Esophagus (tissue), 2 donors: ENCODE measurements at regions not wholly inside any gene's neighbourhood (a gene's known extent, or its start where the extent isn't known, plus 50 kb on each side); places are given as distances from the start of the nearest gene placed in this dataset.
"Not testable (repeated sequence)": the region's sequence is repeated elsewhere in the genome, so short reads cannot be mapped to it uniquely, and the experiment has no call there.

Experiments used
- H3K27ac ChIP-seq, 2 donors: one replicate each; pipeline ENCODE4 v1.5.1; 2013; ENCODE audit warnings: low read depth in 2 of 2, mild to moderate bottlenecking in 2 of 2, inconsistent platforms in 1 of 2, low read length in 1 of 2, moderate library complexity in 1 of 2
- H3K27me3 ChIP-seq, 2 donors: one replicate each; pipeline ENCODE4 v1.6.1; 2013; ENCODE audit warnings: low read length in 2 of 2, control low read depth in 1 of 2, mild to moderate bottlenecking in 1 of 2; ENCODE audit not compliant: insufficient read depth in 2 of 2, control insufficient read depth in 1 of 2
- H3K36me3 ChIP-seq, 2 donors: one replicate each; pipeline ENCODE4 v1.6.1; 2013; ENCODE audit warnings: low read length in 1 of 2; ENCODE audit not compliant: control insufficient read depth in 2 of 2, insufficient read depth in 2 of 2
- H3K4me1 ChIP-seq, 2 donors: one replicate each; pipeline ENCODE4 v1.6.1; 2013; ENCODE audit warnings: low read length in 1 of 2; ENCODE audit not compliant: control insufficient read depth in 2 of 2, insufficient read depth in 2 of 2
- H3K4me3 ChIP-seq, 2 donors: one replicate each; pipeline ENCODE4 v1.5.1; 2013; ENCODE audit warnings: low read length in 2 of 2, mild to moderate bottlenecking in 2 of 2, low read depth in 1 of 2, moderate library complexity in 1 of 2
- H3K9me3 ChIP-seq, 2 donors: one replicate each; pipeline ENCODE4 v1.6.1; 2013; ENCODE audit warnings: mild to moderate bottlenecking in 2 of 2, low read depth in 1 of 2, low read length in 1 of 2, moderate library complexity in 1 of 2; ENCODE audit not compliant: control insufficient read depth in 2 of 2, insufficient read depth in 1 of 2
- WGBS, 2 donors: extraction: QIAGEN DNeasy Blood & Tissue Kit; methylation state at CpG; one replicate each; pipeline ENCODE4 v1.1.7; 2013; 5-methylcytosine and 5-hydroxymethylcytosine counted together
- donor health status: healthy with polysubstance abuse.
- donor health status: Bipolar disorder and iron deficiency.

DNA sequence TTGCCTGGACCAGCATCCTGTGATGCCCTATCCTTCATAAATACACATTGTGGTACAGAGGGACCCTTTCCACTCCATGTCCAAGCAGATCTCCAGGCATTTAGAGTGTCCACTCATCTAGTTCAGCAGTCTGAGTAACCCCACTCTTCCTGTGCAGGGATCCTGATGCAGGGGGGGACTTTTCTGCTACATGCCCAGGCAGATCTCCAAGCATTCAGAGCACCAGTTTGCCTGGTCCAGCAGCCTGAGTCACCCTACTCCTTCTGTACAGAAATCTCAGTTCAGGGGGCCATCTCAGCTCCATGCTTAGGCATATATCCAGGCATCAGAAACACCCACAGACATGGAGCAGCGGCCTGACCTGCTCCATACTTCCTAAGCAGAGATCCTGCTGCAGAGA, 1089.8 kb downstream of the FAT4 start:
- Histone ChIP-seq H3K4me3 (no peak overlapping the region), H3K4me1 (no peaks in the 10 kb centered on the region), H3K27me3 (no peaks in the 10 kb centered on the region), H3K9me3 (no peaks in the 10 kb centered on the region), H3K27ac (no peak overlapping the region), H3K36me3 (no peaks in the 10 kb centered on the region)
- 63 to 69% methylated on average over 1 of the region's 1 CpG for WGBS, 2 donors

DNA sequence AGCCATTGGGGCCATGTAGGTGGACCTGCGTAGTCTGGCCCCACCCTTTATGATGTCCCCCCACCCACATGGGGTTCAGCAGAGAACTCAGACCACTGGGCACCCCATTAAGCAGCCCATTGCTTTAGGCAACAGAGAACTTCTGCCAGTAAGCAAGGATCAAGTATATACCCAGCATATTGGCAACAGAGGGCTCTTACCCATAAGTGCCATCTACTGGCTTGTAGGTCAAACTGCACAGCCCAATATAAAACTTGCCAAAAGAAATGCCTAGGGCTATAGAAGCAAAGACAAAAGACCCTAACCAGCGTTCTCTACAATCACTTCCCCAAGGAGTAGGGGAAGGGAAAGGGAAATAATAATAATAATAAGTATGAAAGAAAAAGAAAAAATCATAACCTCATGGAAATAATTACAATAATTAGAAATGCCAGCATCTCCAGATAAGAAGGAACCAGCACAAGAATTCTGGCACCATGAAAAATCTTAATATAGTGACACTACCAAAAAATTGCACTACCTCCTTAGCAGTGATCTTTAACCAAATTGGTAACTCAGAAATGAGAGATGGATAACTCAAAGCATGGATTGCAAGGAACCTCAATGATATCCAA, 1090.7 kb downstream of the FAT4 start:
- WGBS, 2 donors, result 55 to 65% methylated on average over 2 of the region's 2 CpGs
- H3K27me3 ChIP-seq, result no peaks in the 10 kb centered on the region
- no peak overlapping the region for H3K4me3 ChIP-seq
- no peaks in the 10 kb centered on the region for H3K36me3 ChIP-seq
- H3K27ac ChIP-seq, result no peak overlapping the region
- H3K9me3 ChIP-seq, result no peaks in the 10 kb centered on the region
- H3K4me1 ChIP-seq, result no peaks in the 10 kb centered on the region

DNA sequence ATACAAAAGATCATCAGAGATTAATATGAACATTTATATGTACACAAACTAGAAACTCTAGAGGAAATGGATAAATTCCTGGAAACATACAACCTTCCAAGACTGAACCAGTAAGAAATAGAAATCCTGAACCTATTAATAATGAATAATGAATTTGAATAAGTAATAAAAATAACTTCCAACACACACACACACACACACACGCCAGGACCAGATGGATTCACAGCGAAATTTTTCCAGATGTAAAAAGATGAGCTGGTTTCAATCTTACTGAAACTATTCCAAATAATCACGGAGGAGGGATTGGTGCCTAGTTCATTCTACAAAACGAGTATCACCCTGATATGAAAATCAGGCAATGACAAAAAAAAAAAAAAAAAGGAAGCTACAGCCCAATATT, 1095.0 kb downstream of the FAT4 start:
- Histone ChIP-seq H3K4me1 (no peaks in the 10 kb centered on the region), H3K36me3 (no peaks in the 10 kb centered on the region), H3K4me3 (no peak overlapping the region), H3K9me3 (no peaks in the 10 kb centered on the region), H3K27ac (no peak overlapping the region), H3K27me3 (no peaks in the 10 kb centered on the region)
- 72 to 73% methylated on average over 4 of the region's 4 CpGs for WGBS, 2 donors

DNA sequence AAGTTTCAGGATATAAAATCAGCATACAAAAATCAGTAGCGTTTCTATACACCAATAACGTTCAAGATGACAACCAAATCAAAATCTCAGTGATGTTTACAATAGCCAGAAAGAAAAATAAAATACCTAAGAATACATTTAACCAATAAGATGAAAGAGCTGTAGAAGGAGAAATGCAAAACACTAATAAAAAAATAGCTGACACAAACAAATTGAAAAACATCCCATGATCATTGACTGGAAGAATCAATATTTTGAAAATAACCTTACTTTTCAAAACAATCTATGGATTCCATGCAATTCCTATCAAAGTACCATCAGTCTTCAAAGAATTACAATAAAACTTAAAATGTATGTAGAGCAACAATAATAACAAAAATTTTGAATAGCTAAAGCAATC, 1096.3 kb downstream of the FAT4 start:
- H3K27me3 ChIP-seq, result no peaks in the 10 kb centered on the region
- H3K4me3 ChIP-seq, result no peak overlapping the region
- H3K36me3 ChIP-seq, result no peaks in the 10 kb centered on the region
- WGBS, 2 donors, result 78 to 82% methylated on average over 2 of the region's 2 CpGs
- no peaks in the 10 kb centered on the region for H3K4me1 ChIP-seq
- H3K27ac ChIP-seq, result no peak overlapping the region
- H3K9me3 ChIP-seq, result no peaks in the 10 kb centered on the region

DNA sequence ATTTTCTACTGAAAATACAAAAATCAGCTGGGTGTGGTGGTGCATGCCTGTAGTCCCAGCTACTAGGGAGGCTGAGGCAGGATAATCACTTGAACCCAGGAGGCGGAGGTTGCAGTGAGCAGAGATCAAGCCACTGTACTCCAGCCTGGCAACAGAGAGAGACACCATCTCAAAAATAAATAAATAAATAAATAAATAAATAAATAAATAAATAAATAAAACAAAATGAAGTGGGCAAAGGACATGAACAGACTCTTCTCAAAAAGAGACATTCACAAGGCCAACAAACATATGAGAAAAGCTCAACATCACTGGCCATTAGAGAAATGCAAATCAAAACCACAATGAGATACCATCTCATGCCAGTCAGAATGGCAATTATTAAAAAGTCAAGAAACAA, 1097.6 kb downstream of the FAT4 start:
- not testable (repeated sequence) for H3K4me3 ChIP-seq, H3K4me1 ChIP-seq, H3K27ac ChIP-seq, H3K36me3 ChIP-seq, H3K9me3 ChIP-seq, H3K27me3 ChIP-seq
- 95 to 100% methylated on average over 1 of the region's 1 CpG for WGBS, 2 donors

DNA sequence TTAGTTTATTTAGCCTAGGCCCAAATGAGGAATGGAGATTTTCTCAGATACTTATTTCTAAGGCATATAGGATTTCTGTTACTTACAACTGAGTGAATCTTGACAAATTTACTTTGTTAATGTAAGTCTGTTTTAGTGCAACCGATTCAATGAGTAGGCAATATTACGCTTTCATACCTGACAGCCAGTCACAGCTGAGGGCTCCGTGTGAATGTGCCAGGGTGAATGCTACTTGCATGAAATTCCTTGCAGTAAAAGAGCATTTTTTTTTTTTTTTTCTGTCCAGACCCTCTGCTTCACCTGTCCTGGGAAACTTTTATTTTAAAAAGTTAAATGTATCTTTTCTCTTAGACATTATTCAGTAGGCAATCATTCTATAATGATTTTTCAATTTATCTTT, 1100.0 kb downstream of the FAT4 start:
- H3K36me3 ChIP-seq, result no peaks in the 10 kb centered on the region
- no peak overlapping the region for H3K27ac ChIP-seq
- no peaks in the 10 kb centered on the region for H3K9me3 ChIP-seq
- no peaks in the 10 kb centered on the region for H3K27me3 ChIP-seq
- WGBS, 2 donors, result 64 to 73% methylated on average over 3 of the region's 3 CpGs
- no peaks in the 10 kb centered on the region for H3K4me1 ChIP-seq
- no peak overlapping the region for H3K4me3 ChIP-seq

DNA sequence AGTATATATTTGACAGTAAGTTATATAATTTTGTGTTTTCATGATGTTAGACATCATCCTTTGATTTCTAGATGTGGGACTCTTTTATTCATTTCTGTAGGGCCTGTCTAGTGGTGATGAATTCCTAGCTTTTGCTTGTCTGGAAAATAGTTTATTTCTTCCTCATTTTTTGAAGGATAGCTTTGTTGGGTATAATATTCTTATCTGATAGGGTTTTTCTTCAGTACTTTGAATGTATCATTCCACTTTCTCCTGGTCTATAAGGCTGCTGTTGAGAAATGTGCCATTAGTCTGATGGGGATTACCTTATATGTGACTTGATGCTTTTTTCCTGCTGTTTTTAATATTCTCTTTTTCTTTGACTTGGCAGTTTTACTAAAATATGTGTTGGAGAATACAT, 1104.5 kb downstream of the FAT4 start:
- H3K27ac ChIP-seq, result no peak overlapping the region
- no peaks in the 10 kb centered on the region for H3K36me3 ChIP-seq
- H3K27me3 ChIP-seq, result no peaks in the 10 kb centered on the region
- H3K9me3 ChIP-seq, result peaks cover 7% of the 10 kb centered on the region in 2 donors
- H3K4me1 ChIP-seq, result no peaks in the 10 kb centered on the region
- H3K4me3 ChIP-seq, result no peak overlapping the region

DNA sequence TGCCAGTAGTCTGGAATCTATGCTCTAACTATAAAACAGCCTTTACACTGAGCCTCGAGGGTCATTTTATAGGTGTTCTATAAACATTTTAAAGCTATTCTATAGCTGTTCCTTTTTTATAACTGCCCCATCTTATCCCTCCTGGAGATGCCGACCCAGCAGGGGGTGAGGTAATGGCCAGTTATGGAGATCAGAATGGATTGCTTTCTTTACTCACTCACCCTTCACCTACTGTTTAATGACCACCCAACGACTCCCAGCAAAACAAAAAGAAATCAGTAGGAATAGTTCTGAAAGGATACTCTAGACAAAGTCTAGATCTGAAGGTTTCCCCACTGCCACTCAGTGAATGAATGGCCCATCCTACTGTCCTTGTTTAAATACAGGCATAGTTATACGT, 1113.1 kb downstream of the FAT4 start:
- H3K4me1 ChIP-seq, result no peaks in the 10 kb centered on the region
- no peaks in the 10 kb centered on the region for H3K27me3 ChIP-seq
- no peak overlapping the region for H3K27ac ChIP-seq
- no peaks in the 10 kb centered on the region for H3K36me3 ChIP-seq
- WGBS, 2 donors, result 69 to 73% methylated on average over 4 of the region's 4 CpGs
- H3K9me3 ChIP-seq, result no peaks in the 10 kb centered on the region
- H3K4me3 ChIP-seq, result no peak overlapping the region

DNA sequence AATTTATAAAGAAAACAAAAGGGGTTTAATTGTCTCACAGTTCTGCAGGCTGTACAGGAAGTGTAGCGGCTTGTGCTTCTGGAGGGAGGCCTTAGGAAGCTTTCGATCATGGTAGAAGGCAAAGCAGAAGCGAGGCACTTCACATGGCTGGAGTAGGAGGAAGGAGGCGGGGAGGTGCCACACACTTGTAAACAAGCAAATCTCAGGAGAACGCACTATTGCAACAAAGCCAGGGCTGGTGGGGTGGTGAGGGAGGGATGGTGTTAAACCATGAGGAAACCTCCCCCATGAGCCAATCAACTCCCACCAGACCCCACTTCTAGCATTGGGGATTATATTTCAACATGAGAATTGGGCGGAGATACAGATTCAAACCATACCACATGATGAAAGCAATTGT, 1116.3 kb downstream of the FAT4 start:
- Histone ChIP-seq H3K9me3 (no peaks in the 10 kb centered on the region), H3K27ac (no peak overlapping the region), H3K4me3 (no peak overlapping the region), H3K36me3 (no peaks in the 10 kb centered on the region), H3K27me3 (no peaks in the 10 kb centered on the region), H3K4me1 (no peaks in the 10 kb centered on the region)
- WGBS, 2 donors, result 88 to 91% methylated on average over 6 of the region's 6 CpGs

DNA sequence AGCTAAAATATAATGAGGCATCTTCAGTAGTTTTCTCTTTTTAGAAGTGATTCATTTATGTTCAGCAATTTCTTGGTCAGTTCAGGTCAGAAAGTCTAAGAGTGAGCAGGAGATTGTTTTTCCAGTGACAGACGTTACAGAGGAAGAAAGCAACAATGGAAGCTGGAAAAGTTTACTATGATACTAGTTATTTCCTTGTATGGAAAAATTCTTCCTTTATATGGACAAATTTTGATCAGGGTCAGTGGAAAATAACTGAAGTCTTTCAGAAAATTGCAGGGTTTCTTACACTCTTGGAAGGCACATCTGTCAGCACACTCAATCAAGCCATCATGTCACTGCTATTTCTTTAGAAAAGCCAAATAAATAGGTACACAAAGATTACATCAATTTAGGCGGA, 1120.7 kb downstream of the FAT4 start:
- no peaks in the 10 kb centered on the region for H3K9me3 ChIP-seq
- no peak overlapping the region for H3K4me3 ChIP-seq
- no peaks in the 10 kb centered on the region for H3K27me3 ChIP-seq
- no peak overlapping the region for H3K27ac ChIP-seq
- WGBS, 2 donors, result 56 to 57% methylated on average over 2 of the region's 2 CpGs
- no peaks in the 10 kb centered on the region for H3K4me1 ChIP-seq
- no peaks in the 10 kb centered on the region for H3K36me3 ChIP-seq
